ENCODE measurements at regions not wholly inside any gene's neighbourhood (a gene's known extent, or its start where the extent isn't known, plus 50 kb on each side); places are given as distances from the start of the nearest gene placed in this dataset.
"Not testable (repeated sequence)": the region's sequence is repeated elsewhere in the genome, so short reads cannot be mapped to it uniquely, and the experiment has no call there.

DNA sequence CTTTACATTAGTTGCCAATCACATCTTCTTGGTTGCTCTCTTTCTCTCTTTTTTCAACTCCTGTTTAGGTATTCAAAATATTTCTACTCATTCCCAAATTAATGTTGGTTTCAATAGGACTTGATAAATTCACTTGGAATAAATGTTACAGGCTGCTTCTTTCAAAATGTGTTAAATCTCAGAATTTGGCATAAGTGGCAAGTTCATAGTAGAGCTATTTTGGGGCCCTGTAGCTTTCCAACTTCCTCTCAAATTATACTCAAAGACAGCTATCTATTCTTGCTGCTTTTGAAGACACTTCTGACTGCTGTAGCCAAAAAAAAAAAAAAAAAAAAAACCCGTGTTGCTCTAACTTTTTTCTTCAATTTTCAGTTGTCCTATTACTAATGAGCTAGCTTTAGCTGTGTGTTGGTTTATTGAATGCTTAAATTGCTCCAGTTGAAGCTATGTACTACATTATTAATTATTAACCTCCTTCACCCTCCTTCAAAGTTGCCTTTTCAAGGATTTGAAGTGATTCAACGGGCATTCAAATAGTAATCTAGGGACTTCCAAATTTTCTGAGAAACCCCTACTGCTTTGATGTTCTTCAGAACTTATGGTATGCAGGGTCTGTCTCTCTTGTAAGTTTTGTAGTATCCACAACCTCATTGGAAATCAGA is 554.6 kb upstream of the FLRT2 start:
- DNase-seq (ENCODE audit: low spot score) = no peak

- DNase-seq (ENCODE audit: low spot score) = no peak
Measured at GRCh38 chr14:84976805-84977204, 553.1 kb upstream of the FLRT2 start.

GRCh38 chr14:84987042-84987441 is 542.9 kb upstream of the FLRT2 start:
- DNase-seq (ENCODE audit: low spot score) = no peak

- DNase-seq (ENCODE audit: low spot score) = no peak
Measured at GRCh38 chr14:84988357-84988756, 541.6 kb upstream of the FLRT2 start.

- no peak for DNase-seq (ENCODE audit: low spot score)
Measured at GRCh38 chr14:84991021-84991420, 538.9 kb upstream of the FLRT2 start.

DNA sequence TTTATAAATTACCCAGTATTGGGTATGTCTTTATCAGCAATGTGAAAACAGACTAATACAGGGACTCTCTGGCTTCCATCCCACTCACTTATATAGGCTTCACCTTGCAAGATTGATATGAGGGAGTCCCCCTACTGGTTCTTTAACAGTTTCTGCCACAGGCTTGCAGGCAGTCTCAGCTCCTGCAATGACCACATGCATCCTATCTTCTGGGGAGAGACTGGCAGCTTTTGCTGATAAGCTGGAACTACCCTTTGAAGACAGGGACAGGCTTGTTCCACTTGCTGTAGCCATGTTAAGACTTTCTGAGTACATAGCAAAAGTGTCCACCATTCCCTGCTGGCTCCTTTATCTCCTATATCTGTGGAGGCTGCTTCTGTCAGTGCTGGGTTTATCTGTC is 531.7 kb upstream of the FLRT2 start:
- DNase-seq (ENCODE audit: low spot score) = no peak

GRCh38 chr14:85002846-85003245 is 527.1 kb upstream of the FLRT2 start:
- no peak for DNase-seq (ENCODE audit: low spot score)

GRCh38 chr14:85003805-85004204 is 526.1 kb upstream of the FLRT2 start:
- no peak for DNase-seq (ENCODE audit: low spot score)

DNA sequence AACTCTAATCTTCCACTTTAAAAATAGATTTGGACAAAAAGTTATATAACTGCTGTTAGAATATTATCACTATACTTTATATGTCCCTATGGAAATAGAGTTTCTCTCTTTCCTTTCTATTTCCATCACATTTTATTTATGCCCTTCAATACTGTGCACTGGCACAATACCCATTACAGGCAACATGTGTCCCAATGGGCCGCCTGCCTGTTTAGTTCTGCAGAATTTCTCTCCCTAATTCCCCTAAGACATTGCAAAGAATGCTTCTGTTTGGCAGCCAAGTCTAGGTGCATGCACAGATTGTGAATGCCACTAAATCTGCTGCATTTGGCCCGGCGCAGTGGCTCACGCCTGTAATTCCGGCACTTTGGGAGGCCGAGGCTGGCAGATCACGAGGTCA is 520.4 kb upstream of the FLRT2 start:
- DNase-seq (ENCODE audit: low spot score) = no peak

- no peak for DNase-seq (ENCODE audit: low spot score)
Measured at GRCh38 chr14:85010186-85010585, 519.8 kb upstream of the FLRT2 start.

DNA sequence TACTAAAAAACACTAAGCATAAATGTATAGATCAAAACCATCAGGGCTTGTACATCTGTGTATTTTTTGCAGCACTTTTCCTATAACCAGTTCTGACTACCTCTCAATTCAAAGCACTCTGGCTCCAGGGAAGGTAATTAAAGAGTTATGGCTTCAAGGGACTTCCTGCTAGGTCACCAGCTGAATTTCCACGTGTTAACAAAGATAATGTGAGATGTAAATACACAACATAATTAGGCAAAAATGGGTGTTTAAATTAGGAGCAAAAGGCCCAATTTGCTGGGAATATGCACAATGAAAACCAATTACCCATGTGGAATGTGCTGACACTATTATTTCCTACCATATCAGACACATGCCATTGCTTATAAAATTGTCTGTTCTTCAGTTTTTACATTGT is 513.4 kb upstream of the FLRT2 start:
- DNase-seq (ENCODE audit: low spot score) = no peak

- DNase-seq (ENCODE audit: low spot score) = not testable (repeated sequence)
Measured at GRCh38 chr14:85023866-85024265, 506.1 kb upstream of the FLRT2 start.

GRCh38 chr14:85024931-85025330 is 505.0 kb upstream of the FLRT2 start:
- no peak for DNase-seq (ENCODE audit: low spot score)

- DNase-seq (ENCODE audit: low spot score) = no peak
Measured at GRCh38 chr14:85027681-85028370, 502.1 kb upstream of the FLRT2 start.

DNA sequence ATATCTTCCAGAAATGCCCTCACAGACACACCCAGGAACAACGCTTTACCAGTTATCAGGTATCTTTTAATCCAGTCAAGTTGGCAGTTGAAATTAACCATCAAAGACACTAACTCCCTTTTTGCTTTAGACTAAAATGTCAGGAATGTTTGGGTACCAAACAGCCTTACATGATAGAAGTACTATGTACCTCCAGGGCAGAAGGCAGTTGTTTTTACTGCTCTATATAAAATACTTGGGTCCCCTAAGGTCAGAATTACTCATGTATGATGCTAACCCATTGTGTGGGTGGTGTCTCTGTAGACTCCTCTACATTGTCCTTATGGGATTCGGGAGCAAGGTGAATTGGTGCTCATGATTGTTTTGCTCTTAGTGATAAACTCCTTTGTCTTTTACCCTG is 492.5 kb upstream of the FLRT2 start:
- no peak for DNase-seq (ENCODE audit: low spot score)

- DNase-seq (ENCODE audit: low spot score) = no peak
Measured at GRCh38 chr14:85038526-85039352, 491.2 kb upstream of the FLRT2 start.

DNA sequence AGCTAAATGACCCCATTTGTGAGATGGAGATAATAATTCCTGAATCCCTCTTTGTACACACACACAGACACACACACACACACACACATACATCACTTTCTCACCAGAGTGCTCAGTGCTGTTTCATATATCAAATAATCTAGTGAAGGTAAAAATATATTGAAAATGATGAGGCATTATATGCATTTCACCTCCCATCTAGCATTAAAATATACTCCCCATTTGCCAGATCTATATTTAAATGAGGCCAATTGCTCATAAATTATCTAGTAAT is 490.7 kb upstream of the FLRT2 start:
- DNase-seq (ENCODE audit: low spot score) = no peak

- DNase-seq (ENCODE audit: low spot score) = no peak
Measured at GRCh38 chr14:85040046-85040685, 489.8 kb upstream of the FLRT2 start.

DNA sequence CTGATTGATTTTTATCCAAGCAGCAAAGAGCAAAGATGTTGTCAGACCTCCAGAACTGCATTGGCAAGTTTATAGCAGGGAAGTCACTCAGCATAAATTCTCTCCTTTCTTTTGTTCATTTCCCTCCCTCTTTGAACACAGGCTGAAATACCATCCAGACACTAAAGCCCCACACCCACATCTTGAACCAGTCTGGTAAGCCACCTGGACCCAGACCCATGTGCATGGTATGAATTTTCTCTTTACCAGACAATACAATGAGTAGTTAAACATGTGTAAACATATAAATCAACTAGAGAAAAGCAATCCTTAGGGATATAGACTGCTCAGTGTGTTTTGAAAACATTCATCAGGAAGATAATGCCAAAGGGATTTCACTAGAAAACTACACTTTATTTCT is 488.3 kb upstream of the FLRT2 start:
- DNase-seq (ENCODE audit: low spot score) = no peak

GRCh38 chr14:85042301-85042700 is 487.6 kb upstream of the FLRT2 start:
- DNase-seq (ENCODE audit: low spot score) = no peak

DNA sequence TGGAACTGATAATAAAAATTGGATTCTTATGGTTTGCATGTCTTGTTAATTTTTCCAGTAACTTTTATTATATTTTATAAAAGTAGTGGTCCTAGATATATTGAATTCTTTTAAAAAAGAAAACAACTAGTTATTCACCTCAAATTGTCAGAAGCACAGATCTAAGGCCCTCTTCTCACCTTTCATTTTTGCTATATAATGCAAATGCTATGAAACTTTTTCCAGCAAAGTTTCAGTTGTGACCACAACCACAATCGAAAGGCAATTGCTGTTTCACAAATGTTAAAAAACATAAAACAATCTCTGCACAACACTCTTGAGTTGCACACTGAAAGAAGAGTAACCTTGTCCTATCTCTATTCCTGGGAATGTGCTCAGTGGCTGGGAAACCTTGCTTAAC is 479.8 kb upstream of the FLRT2 start:
- no peak for DNase-seq (ENCODE audit: low spot score)

- DNase-seq (ENCODE audit: low spot score) = no peak
Measured at GRCh38 chr14:85052646-85053045, 477.3 kb upstream of the FLRT2 start.

DNA sequence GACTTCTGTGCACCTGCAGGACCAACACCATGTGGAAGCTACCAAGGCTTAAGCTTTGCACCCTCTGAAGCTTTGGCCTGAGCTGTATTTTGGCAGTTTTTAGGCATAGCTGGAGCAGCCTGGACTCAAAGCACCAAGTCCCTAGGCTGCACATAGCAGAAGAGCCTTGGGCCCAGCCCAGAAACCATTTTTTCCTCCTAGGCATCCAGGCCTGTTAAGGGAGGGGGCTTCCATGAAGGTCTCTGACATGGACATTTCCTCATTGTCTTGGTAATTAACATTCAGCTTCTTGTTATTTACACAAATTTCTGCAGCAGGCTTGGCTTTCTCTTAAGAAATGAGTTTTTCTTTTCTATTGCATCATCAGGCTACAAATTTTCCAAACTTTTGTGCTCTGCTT is 475.8 kb upstream of the FLRT2 start:
- DNase-seq (ENCODE audit: low spot score) = no peak

All from H4 (cell line).